Suprapubic skin (tissue), 4 donors: ENCODE measurements at regions not wholly inside any gene's neighbourhood (a gene's known extent, or its start where the extent isn't known, plus 50 kb on each side); places are given as distances from the start of the nearest gene placed in this dataset.

Experiments used
- DNase-seq, 2 donors: peaks; one replicate each; pipeline ENCODE4 v3.0.0-alpha.2; 2019; ENCODE audit warnings: low spot score in 2 of 2
- H3K27ac ChIP-seq: fragments of 200-600 bp; sonication (generic); one replicate; pipeline ENCODE4 v1.5.1; 2019
- H3K27me3 ChIP-seq: fragments of 200-600 bp; sonication (generic); one replicate; pipeline ENCODE4 v1.5.1; 2019
- H3K36me3 ChIP-seq: fragments of 200-600 bp; sonication (generic); one replicate; pipeline ENCODE4 v1.5.1; 2019
- H3K4me1 ChIP-seq: fragments of 200-600 bp; sonication (generic); one replicate; pipeline ENCODE4 v1.5.1; 2019
- H3K4me3 ChIP-seq: fragments of 200-600 bp; sonication (generic); one replicate; pipeline ENCODE4 v1.5.1; 2019; ENCODE audit warnings: mild to moderate bottlenecking
- H3K9me3 ChIP-seq: fragments of 200-600 bp; sonication (generic); one replicate; pipeline ENCODE4 v1.5.1; 2019
- CTCF ChIP-seq, 2 donors: fragments of 200-600 bp in 1 of 2; fragments of 450-650 bp in 1 of 2; sonication (generic) in 1 of 2; IDR thresholded peaks; one replicate each; pipeline ENCODE4 v1.5.1; 2016 to 2019; ENCODE audit warnings: antibody characterized with exemption in 2 of 2, mild to moderate bottlenecking in 1 of 2, moderate library complexity in 1 of 2
- EP300 ChIP-seq: sonication (generic); formaldehyde crosslinking; IDR thresholded peaks from one replicate; pipeline ENCODE4 v1.6.1; 2017; ENCODE audit warnings: antibody characterized with exemption
- POLR2A ChIP-seq, 2 donors: fragments of 450-650 bp; IDR thresholded peaks; one replicate each; pipeline ENCODE4 v1.6.1; 2017; ENCODE audit warnings: antibody characterized with exemption in 2 of 2, mild to moderate bottlenecking in 2 of 2, moderate library complexity in 2 of 2
- POLR2AphosphoS5 ChIP-seq, 3 donors: sonication (generic); formaldehyde crosslinking; IDR thresholded peaks; one replicate each; pipeline ENCODE4 v1.6.1; 2017; ENCODE audit warnings: antibody characterized with exemption in 3 of 3
- WGBS: methylation state at CpG from one replicate; pipeline ENCODE4 v1.1.5; 2018; 5-methylcytosine and 5-hydroxymethylcytosine counted together

GRCh38 chr16:6804461-6804860 lies 528.2 kb upstream of the RBFOX1 start:
- no peak overlapping the region for H3K4me3 ChIP-seq
- no peaks in the 10 kb centered on the region for H3K4me1 ChIP-seq
- no peak overlapping the region for H3K27ac ChIP-seq
- no peaks in the 10 kb centered on the region for H3K27me3 ChIP-seq
- H3K36me3 ChIP-seq = no peaks in the 10 kb centered on the region
- TF ChIP-seq POLR2AphosphoS5 (IDR thresholded peaks at IDR 0.05) (no peak), POLR2A (IDR thresholded peaks at IDR 0.05) (no peak), EP300 (no peak), CTCF (IDR thresholded peaks at IDR 0.05) (no peak)
- peaks cover 5% of the 10 kb centered on the region for H3K9me3 ChIP-seq
- DNase-seq = no peak
- 73% methylated on average over 3 of the region's 3 CpGs for WGBS

GRCh38 chr16:6803176-6803575 lies 529.5 kb upstream of the RBFOX1 start:
- Histone ChIP-seq H3K4me1 (no peaks in the 10 kb centered on the region), H3K27ac (no peak overlapping the region), H3K36me3 (no peaks in the 10 kb centered on the region), H3K4me3 (no peak overlapping the region), H3K9me3 (peaks cover 5% of the 10 kb centered on the region), H3K27me3 (no peaks in the 10 kb centered on the region)
- no peak for TF ChIP-seq POLR2A (IDR thresholded peaks at IDR 0.05)
- TF ChIP-seq POLR2AphosphoS5 (IDR thresholded peaks at IDR 0.05) = no peak
- no peak for TF ChIP-seq CTCF (IDR thresholded peaks at IDR 0.05)
- no peak for TF ChIP-seq EP300
- DNase-seq = no peak
- 46% methylated on average over 3 of the region's 3 CpGs for WGBS

GRCh38 chr16:6797223-6797622 lies 535.4 kb upstream of the RBFOX1 start:
- Histone ChIP-seq H3K9me3 (no peaks in the 10 kb centered on the region), H3K36me3 (no peaks in the 10 kb centered on the region), H3K27me3 (no peaks in the 10 kb centered on the region), H3K4me3 (no peak overlapping the region), H3K27ac (no peak overlapping the region), H3K4me1 (no peaks in the 10 kb centered on the region)
- no peak for TF ChIP-seq POLR2AphosphoS5 (IDR thresholded peaks at IDR 0.05)
- TF ChIP-seq CTCF (IDR thresholded peaks at IDR 0.05) = no peak
- no peak for TF ChIP-seq POLR2A (IDR thresholded peaks at IDR 0.05)
- TF ChIP-seq EP300 = no peak
- 68% methylated on average over 6 of the region's 6 CpGs for WGBS
- DNase-seq = no peak

GRCh38 chr16:6777624-6778023 lies 555.0 kb upstream of the RBFOX1 start:
- no peak overlapping the region for H3K27ac ChIP-seq
- no peaks in the 10 kb centered on the region for H3K27me3 ChIP-seq
- no peaks in the 10 kb centered on the region for H3K4me1 ChIP-seq
- TF ChIP-seq POLR2AphosphoS5 (IDR thresholded peaks at IDR 0.05) = no peak
- TF ChIP-seq EP300 = no peak
- TF ChIP-seq POLR2A (IDR thresholded peaks at IDR 0.05) = no peak
- no peak for TF ChIP-seq CTCF (IDR thresholded peaks at IDR 0.05)
- no peak for DNase-seq
- H3K36me3 ChIP-seq = no peaks in the 10 kb centered on the region
- no peak overlapping the region for H3K4me3 ChIP-seq
- no peaks in the 10 kb centered on the region for H3K9me3 ChIP-seq

GRCh38 chr16:6775712-6776111 lies 556.9 kb upstream of the RBFOX1 start:
- Histone ChIP-seq H3K4me3 (no peak overlapping the region), H3K27ac (no peak overlapping the region), H3K36me3 (no peaks in the 10 kb centered on the region), H3K4me1 (no peaks in the 10 kb centered on the region), H3K27me3 (no peaks in the 10 kb centered on the region), H3K9me3 (no peaks in the 10 kb centered on the region)
- no peak for DNase-seq
- 90% methylated on average over 7 of the region's 7 CpGs for WGBS
- TF ChIP-seq POLR2A (IDR thresholded peaks at IDR 0.05) (no peak), EP300 (no peak), POLR2AphosphoS5 (IDR thresholded peaks at IDR 0.05) (no peak), CTCF (IDR thresholded peaks at IDR 0.05) (no peak)
